SU-DHL-6 (cell line): ENCODE measurements at regions not wholly inside any gene's neighbourhood (a gene's known extent, or its start where the extent isn't known, plus 50 kb on each side); places are given as distances from the start of the nearest gene placed in this dataset.

Experiments
- H2AFZ ChIP-seq: fragments of 200-600 bp; sonication (generic); 2 replicates; pipeline ENCODE4 v1.6.1; 2014; ENCODE audit warnings: low read depth, mild to moderate bottlenecking, moderate library complexity, mixed read lengths, antibody characterized with exemption, low read length; ENCODE audit not compliant: severe bottlenecking
- H3F3A ChIP-seq: fragments of 200-600 bp; shearing (Covaris generic); 2 replicates; pipeline ENCODE4 v1.6.0; 2016; ENCODE audit warnings: antibody characterized with exemption, mild to moderate bottlenecking; ENCODE audit not compliant: insufficient read depth
- H3K27ac ChIP-seq: fragments of 200-600 bp; sonication (generic); 2 replicates; pipeline ENCODE4 v1.5.1; 2016; ENCODE audit warnings: low read depth, mild to moderate bottlenecking, low read length, moderate library complexity, mixed read lengths
- H3K27me3 ChIP-seq: fragments of 200-600 bp; sonication (generic), shearing (Covaris generic); 2 replicates; pipeline ENCODE4 v1.6.0; 2014; ENCODE audit warnings: mild to moderate bottlenecking, low read length
- H3K36me3 ChIP-seq: fragments of 200-600 bp; sonication (generic); 2 replicates; pipeline ENCODE4 v1.6.1; 2014; ENCODE audit warnings: mild to moderate bottlenecking, low read length, mixed read lengths
- H3K4me2 ChIP-seq: fragments of 300-600, 200-600 bp; shearing (Covaris generic), sonication (generic); 2 replicates; pipeline ENCODE4 v1.6.0; 2014; ENCODE audit warnings: low read length, low read depth, mild to moderate bottlenecking; ENCODE audit not compliant: poor library complexity, severe bottlenecking
- H3K4me3 ChIP-seq: fragments of 200-600 bp; sonication (generic); 2 replicates; pipeline ENCODE4 v1.5.1; 2014; ENCODE audit warnings: antibody characterized with exemption, low read length, mild to moderate bottlenecking, mixed read lengths; ENCODE audit not compliant: insufficient read depth, poor library complexity, severe bottlenecking
- H3K79me2 ChIP-seq: fragments of 200-600 bp; sonication (generic); 2 replicates; pipeline ENCODE4 v1.6.1; 2014; ENCODE audit warnings: mild to moderate bottlenecking, low read length, moderate library complexity; ENCODE audit not compliant: insufficient read depth
- H3K9ac ChIP-seq: fragments of 200-600 bp; sonication (generic); 2 replicates; pipeline ENCODE4 v1.7.0; 2014; ENCODE audit warnings: mild to moderate bottlenecking, low read length
- H3K9me2 ChIP-seq: fragments of 200-600 bp; sonication (generic); replicated peaks from 2 replicates; pipeline ENCODE4 v1.6.1; 2014; ENCODE audit warnings: low read length; ENCODE audit not compliant: insufficient read depth
- H3K9me3 ChIP-seq: fragments of 200-600 bp; sonication (generic); 2 replicates; pipeline ENCODE4 v1.6.1; 2014; ENCODE audit warnings: low read length, mixed read lengths; ENCODE audit not compliant: insufficient read depth
- H4K20me1 ChIP-seq: fragments of 200-600 bp; sonication (generic); 2 replicates; pipeline ENCODE4 v1.6.1; 2014; ENCODE audit warnings: low read depth, mild to moderate bottlenecking, antibody characterized with exemption, low read length, moderate library complexity, mixed read lengths
- CTCF ChIP-seq: fragments of 200-600 bp; sonication (generic); IDR thresholded peaks from one replicate; pipeline ENCODE4 v1.5.1; 2017; ENCODE audit warnings: antibody characterized with exemption, mild to moderate bottlenecking, low read length, moderate library complexity; ENCODE audit not compliant: insufficient read depth, poor library complexity, severe bottlenecking
- EZH2phosphoT487 ChIP-seq: fragments of 200-600 bp; sonication (generic), shearing (Covaris generic); conservative IDR thresholded peaks from 2 replicates; pipeline ENCODE4 v1.6.1; 2018; ENCODE audit warnings: mild to moderate bottlenecking, antibody characterized with exemption, low read length, moderate library complexity, mixed read lengths

GRCh38 chr14:87805315-87805723, 187.7 kb downstream of the GALC start:
- no peak overlapping the region for H3K4me2 ChIP-seq
- no peaks in the 10 kb centered on the region for H3K36me3 ChIP-seq
- TF ChIP-seq EZH2phosphoT487 (no peak), CTCF (peak; percentile 66)
- no peaks in the 10 kb centered on the region for H3K9me3 ChIP-seq
- no peak overlapping the region for H3K4me3 ChIP-seq
- H2AFZ ChIP-seq = no peak overlapping the region
- H3K9ac ChIP-seq = no peak overlapping the region
- H3K27ac ChIP-seq = no peak overlapping the region
- no peaks in the 10 kb centered on the region for H3K9me2 ChIP-seq
- H3K27me3 ChIP-seq = no peaks in the 10 kb centered on the region
- no peaks in the 10 kb centered on the region for H4K20me1 ChIP-seq
- H3F3A ChIP-seq = no peaks in the 10 kb centered on the region
- no peaks in the 10 kb centered on the region for H3K79me2 ChIP-seq

GRCh38 chr14:87800216-87800615, 192.8 kb downstream of the GALC start:
- no peak for TF ChIP-seq CTCF
- no peak for TF ChIP-seq EZH2phosphoT487
- Histone ChIP-seq H3K4me2 (no peak overlapping the region), H3K9me2 (no peaks in the 10 kb centered on the region), H3F3A (no peaks in the 10 kb centered on the region), H3K79me2 (no peaks in the 10 kb centered on the region), H4K20me1 (no peaks in the 10 kb centered on the region), H3K36me3 (no peaks in the 10 kb centered on the region), H3K27ac (no peak overlapping the region), H3K9ac (no peak overlapping the region), H3K27me3 (no peaks in the 10 kb centered on the region), H3K9me3 (no peaks in the 10 kb centered on the region), H2AFZ (no peak overlapping the region), H3K4me3 (no peak overlapping the region)

- Histone ChIP-seq H3K79me2 (no peaks in the 10 kb centered on the region), H2AFZ (no peak overlapping the region), H3K27ac (no peak overlapping the region), H3K4me2 (no peak overlapping the region), H4K20me1 (no peaks in the 10 kb centered on the region), H3K9ac (no peak overlapping the region), H3K36me3 (no peaks in the 10 kb centered on the region), H3K4me3 (no peak overlapping the region), H3F3A (no peaks in the 10 kb centered on the region), H3K9me3 (no peaks in the 10 kb centered on the region), H3K9me2 (no peaks in the 10 kb centered on the region), H3K27me3 (no peaks in the 10 kb centered on the region)
- TF ChIP-seq CTCF = no peak
- no peak for TF ChIP-seq EZH2phosphoT487
These were observed 193.6 kb downstream of the GALC start for GRCh38 chr14:87799400-87799799.

- Histone ChIP-seq H3K36me3 (no peaks in the 10 kb centered on the region), H3K4me3 (no peak overlapping the region), H3K4me2 (no peak overlapping the region), H3K9me3 (no peaks in the 10 kb centered on the region), H2AFZ (no peak overlapping the region), H3K27me3 (no peaks in the 10 kb centered on the region), H3K9me2 (no peaks in the 10 kb centered on the region), H3F3A (no peaks in the 10 kb centered on the region), H3K79me2 (no peaks in the 10 kb centered on the region), H4K20me1 (no peaks in the 10 kb centered on the region), H3K27ac (no peak overlapping the region), H3K9ac (no peak overlapping the region)
- TF ChIP-seq EZH2phosphoT487 (no peak), CTCF (no peak)
These were observed 196.0 kb downstream of the GALC start for GRCh38 chr14:87797001-87797400.
